HG03571 (cell line): ENCODE measurements at regions not wholly inside any gene's neighbourhood (a gene's known extent, or its start where the extent isn't known, plus 50 kb on each side); places are given as distances from the start of the nearest gene placed in this dataset.
"Not testable (repeated sequence)": the region's sequence is repeated elsewhere in the genome, so short reads cannot be mapped to it uniquely, and the experiment has no call there.

Experiments used
- ATAC-seq: cut with Tn5 transposase; IDR thresholded peaks from one replicate; pipeline ENCODE4 v1.9.1; 2021; ENCODE audit not compliant: unreplicated experiment

GRCh38 chr14:87640553-87640952 lies 352.4 kb downstream of the GALC start:
- ATAC-seq, result no peak

- no peak for ATAC-seq
These were observed 354.8 kb downstream of the GALC start for GRCh38 chr14:87638196-87638595.

- ATAC-seq, result no peak
These were observed 357.5 kb downstream of the GALC start for GRCh38 chr14:87635442-87635841.

GRCh38 chr14:87632796-87633195 lies 360.2 kb downstream of the GALC start:
- ATAC-seq, result no peak

GRCh38 chr14:87630846-87631245 lies 362.1 kb downstream of the GALC start:
- no peak for ATAC-seq

- no peak for ATAC-seq
These were observed 363.2 kb downstream of the GALC start for GRCh38 chr14:87629788-87630187.

GRCh38 chr14:87628780-87629179 lies 364.2 kb downstream of the GALC start:
- ATAC-seq, result no peak

GRCh38 chr14:87628129-87628528 lies 364.9 kb downstream of the GALC start:
- ATAC-seq, result no peak

- no peak for ATAC-seq
These were observed 366.7 kb downstream of the GALC start for GRCh38 chr14:87626266-87626665.

- ATAC-seq, result no peak
These were observed 369.4 kb downstream of the GALC start for GRCh38 chr14:87623616-87624015.

GRCh38 chr14:87617079-87617478 lies 375.9 kb downstream of the GALC start:
- no peak for ATAC-seq

GRCh38 chr14:87615822-87616679 lies 376.9 kb downstream of the GALC start:
- no peak for ATAC-seq

GRCh38 chr14:87615047-87615446 lies 377.9 kb downstream of the GALC start:
- ATAC-seq, result no peak

- ATAC-seq, result no peak
These were observed 379.1 kb downstream of the GALC start for GRCh38 chr14:87613881-87614280.

- ATAC-seq, result not testable (repeated sequence)
These were observed 385.9 kb downstream of the GALC start for GRCh38 chr14:87607056-87607455.

- no peak for ATAC-seq
These were observed 391.9 kb downstream of the GALC start for GRCh38 chr14:87601036-87601435.

- no peak for ATAC-seq
These were observed 392.7 kb downstream of the GALC start for GRCh38 chr14:87600240-87600639.

GRCh38 chr14:87581298-87581697 lies 411.7 kb downstream of the GALC start:
- no peak for ATAC-seq

GRCh38 chr14:87579036-87579435 lies 413.9 kb downstream of the GALC start:
- no peak for ATAC-seq

GRCh38 chr14:87575378-87575777 lies 417.6 kb downstream of the GALC start:
- no peak for ATAC-seq

GRCh38 chr14:87573591-87573990 lies 419.4 kb downstream of the GALC start:
- no peak for ATAC-seq

- ATAC-seq, result no peak
These were observed 425.2 kb downstream of the GALC start for GRCh38 chr14:87567618-87568295.
